Left renal pelvis (tissue), 4 donors: ENCODE measurements at regions not wholly inside any gene's neighbourhood (a gene's known extent, or its start where the extent isn't known, plus 50 kb on each side); places are given as distances from the start of the nearest gene placed in this dataset.
A peak's percentile ranks its signal among the peaks of the same experiment; 100 is the strongest.

ENCODE experiments used
- DNase-seq, 4 donors: peaks; one replicate each; pipeline ENCODE4 v3.0.0-alpha.2; 2013; ENCODE audit warnings: low read depth in 4 of 4, low spot score in 3 of 4

DNA sequence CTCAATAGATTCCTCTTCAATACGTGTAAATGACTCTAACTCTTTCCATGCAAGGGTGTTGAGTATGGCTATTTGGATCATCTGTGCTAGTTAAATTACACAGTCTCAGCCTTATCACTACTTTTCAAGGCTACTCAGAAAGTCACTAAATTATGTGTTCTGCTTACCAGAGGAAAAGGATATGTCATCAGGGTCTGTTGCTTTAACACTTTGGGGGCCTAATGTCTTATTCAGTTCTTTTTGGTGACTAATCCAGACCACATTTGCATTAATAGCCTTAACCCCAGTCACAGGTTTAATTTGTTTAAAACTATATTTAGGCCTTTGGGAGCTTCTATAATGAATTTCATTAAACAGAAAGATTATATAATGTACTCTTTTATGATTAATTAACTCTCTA lies 649.3 kb downstream of the RPS29 start:
- DNase-seq: no peak

DNA sequence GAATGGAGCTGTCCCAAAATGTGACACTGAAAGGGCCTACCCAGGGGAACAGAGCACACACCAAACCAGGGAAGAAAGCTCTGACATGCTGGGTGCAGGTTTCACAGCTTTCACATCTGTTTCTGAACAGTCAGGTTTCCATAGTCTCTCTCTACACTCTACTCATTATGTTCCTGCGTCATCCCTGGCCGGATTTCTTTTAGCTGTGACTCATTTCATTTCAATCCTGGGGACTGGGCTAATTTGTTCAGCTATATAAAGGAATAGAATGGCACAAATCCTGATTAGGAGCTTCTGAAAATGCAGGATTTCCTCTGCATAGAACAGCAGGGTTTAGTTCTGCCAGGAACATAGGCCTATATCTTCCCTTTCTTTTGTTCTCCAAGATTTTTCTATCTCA lies 649.8 kb downstream of the RPS29 start:
- no peak for DNase-seq

DNA sequence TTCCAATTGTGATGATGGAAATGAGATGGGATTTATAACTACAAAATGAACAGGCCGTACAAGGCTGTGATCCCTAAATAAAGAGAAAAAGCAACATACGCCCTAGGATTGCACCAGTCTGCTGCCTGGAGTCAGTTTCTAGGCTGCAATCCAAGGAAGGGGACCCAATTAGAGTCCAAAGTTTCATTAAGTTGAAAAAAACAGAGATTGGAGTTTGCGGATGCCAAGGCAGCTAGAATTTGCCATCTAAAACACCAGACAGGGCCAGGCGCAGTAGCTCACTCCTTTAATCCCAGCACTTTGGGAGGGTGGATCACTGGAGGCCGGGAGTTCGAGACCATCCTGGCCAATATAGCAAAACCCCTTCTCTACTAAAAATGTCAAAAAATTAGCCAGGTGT lies 661.0 kb downstream of the RPS29 start:
- no peak for DNase-seq

DNA sequence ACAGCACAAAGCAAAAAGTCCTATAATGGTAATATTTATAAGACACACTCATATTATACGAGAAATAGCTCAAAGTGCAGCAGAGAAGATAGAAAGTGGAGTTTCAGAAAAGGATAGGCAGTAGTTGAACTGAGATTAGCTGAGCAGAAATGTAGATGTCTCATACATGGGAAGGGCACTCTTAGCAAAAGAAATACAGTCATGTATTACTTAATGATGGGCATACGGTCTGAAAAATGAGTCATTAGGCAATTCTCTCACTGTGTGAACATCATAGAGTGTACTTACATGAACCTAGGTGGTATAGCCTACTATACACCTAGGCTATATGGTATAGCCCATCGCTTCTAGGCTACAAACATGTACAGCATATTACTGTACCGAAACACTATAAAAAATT lies 671.3 kb downstream of the RPS29 start:
- no peak for DNase-seq

DNA sequence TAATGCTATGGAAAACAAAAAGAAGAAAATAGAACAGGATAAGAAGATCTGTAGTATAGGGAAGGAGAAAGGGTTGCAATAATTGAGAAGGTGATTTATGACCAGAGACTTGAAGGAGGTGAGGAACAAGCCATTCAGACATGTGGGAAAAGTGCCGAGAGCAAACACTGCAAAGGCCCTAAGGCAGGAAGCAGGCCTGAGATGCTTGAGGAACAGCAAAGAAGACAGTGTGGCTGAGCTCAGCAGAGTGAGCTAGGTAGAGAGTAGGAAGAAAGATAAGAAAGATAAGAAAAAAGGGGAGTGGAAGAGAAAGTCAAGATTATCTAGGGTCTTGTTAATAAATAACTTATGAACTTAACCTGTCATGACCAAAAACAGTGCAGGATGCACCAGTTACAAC lies 671.8 kb downstream of the RPS29 start:
- no peak for DNase-seq

DNA sequence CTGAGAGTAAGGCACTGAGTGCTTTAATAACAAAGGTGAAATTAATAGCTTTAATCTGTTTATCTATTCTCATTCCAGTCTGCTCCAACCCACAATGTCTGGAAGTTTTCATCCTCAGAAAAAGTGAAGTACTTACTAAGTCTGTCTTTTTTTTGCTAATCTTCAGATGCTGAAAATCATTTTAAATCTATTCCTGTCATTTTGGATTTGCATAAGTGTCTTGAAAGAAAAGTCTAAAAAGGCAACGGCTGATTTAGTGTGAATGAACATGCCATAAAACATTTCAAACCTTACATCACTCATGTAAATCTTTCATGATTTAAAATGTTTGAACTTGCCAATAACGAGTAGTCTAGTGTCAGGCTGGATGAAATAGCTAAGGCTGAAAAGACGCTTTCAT lies 685.6 kb downstream of the RPS29 start:
- no peak for DNase-seq

DNA sequence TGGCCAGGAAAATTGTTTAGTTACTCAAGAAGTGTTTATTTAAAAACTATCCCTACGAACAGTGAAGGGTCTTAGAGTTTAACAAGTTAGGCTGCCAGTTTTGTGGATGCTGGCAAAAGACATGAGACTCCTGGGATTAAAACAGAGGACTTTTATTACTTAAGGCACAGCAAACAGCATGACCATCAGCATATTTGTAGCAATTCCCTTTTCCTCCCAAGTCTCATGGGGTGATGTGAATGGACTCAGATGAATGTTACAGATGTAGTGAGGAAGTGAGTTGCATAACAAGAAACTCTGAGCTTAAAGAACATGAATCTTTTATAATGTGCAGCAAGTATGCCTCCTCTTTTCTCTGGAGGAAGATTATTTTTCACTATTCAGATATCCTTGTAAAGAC lies 695.8 kb downstream of the RPS29 start:
- DNase-seq: no peak

DNA sequence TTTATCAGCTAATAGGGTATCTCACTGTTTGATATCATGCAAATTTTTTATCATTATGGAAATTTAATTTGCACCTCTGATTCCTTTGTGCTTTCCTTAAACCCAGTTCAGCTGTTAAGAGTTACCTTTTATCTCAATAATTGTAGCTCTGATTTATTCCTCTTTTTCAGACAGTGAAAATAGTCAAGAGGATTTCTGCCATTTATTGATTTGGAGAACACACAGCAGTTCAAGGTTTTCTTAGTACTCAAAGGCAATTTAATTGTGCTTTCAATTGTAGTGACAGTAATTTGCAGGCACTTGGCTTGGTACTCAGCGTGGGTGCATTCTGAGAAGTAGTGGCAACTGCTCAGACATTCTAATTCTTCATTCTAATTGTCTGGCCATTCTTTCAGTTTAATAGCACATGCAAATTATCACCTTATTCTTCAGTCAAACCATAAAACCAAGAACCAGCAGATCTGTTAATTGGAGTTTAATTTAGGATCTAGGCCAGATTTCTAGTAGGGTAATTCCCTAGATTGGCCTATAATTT lies 709.3 kb downstream of the RPS29 start:
- DNase-seq: no peak

DNA sequence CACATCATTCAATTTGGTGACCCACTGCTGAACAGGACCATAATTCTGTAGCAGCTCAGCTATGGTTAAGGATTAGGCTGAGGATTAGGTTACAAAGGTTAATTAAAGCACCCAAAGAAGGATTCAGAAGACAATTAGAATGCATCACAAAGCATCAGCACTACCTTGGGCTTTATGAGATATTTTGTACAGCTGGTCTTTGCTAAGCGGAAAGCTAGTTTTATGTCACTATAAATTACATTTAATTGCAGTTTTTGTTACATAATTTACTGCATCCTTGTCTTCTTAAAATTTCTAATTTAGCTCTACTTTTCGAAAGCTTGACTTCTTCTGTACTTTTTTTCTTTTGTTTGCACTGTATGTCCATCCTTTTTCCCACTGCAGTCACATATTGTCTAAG lies 711.5 kb downstream of the RPS29 start:
- peak in 2 of 4 donors; percentile 6 to 19 for DNase-seq

DNA sequence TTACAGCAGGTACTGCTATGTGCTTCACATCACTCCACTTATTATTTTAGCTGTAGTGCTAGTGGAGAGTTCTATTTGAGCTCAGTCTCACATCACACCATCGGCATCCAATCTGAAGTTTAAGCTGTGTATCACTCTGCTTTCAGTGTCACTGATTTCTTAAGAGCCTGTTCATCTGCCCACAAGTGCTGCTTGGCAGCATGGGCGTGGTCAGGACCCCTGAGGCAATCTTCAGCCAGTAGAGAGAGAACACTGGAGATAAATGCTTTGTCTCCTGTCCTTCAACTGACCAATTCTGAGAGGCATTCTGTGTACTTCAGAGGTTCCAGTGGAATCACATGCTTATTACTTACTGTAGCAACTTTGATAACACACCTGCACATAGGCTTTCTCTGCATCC lies 728.8 kb downstream of the RPS29 start:
- no peak for DNase-seq

DNA sequence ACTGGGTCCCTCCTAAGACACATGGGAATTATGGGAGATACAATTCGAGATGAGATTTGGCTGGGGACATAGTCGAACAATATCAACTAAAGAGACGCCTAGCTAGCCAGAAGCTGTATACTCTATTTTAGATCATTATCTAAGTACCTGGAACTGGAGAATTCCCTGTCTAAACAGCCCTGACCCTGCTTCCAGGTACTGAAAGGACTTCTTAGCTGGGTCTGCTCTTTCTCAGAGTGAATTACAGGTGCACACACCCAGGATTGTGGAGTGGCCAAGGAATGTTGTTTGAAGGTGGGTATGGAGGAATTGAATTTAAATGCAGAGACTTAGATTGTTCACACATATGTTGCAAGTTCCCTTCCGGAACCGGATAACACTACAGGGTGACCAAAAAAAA lies 733.0 kb downstream of the RPS29 start:
- no peak for DNase-seq

DNA sequence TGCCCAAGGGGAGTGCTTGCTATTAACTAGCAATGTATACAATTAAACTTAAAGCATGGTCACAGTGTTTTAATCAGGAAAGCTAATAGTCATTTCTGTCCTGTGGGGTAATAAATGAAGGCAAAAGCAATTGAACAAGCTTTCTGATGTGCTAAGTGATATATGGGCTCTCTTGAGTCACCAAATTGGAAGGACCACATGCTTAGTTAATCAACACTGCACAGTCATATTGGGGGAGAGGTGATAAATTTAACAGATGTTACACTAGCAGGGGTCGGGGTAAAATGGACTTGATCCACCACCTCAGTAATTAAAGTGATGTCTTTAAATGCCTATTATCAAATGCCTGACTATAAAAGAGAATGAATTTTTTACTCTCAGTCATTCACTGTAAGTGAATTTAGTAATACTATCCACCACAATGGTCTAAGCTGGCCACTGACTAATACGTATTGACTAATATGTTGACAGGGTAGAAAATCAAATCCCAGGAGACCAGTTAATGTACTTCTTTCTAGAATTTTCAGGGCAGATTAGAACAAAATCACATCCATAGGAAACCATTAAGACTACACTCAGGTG lies 736.3 kb downstream of the RPS29 start:
- no peak for DNase-seq

DNA sequence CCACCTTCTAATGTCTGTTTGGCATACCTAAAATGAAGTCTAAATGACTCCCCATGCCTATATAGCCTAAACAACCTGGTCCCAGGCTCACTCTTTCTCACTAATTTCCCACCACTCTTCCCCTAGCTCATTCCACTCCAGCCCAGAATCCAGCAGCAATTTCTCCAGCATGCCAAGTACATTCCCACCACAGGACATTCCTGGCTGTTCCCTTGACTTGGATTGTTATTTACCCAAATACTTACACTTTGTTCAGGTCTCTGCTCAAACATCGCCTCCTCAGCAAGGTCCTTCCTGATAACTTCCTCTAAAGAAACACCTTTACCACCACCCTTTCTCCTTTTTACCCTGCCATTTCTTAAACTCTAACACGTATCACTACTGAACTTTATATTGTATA lies 743.4 kb downstream of the RPS29 start:
- DNase-seq: no peak

DNA sequence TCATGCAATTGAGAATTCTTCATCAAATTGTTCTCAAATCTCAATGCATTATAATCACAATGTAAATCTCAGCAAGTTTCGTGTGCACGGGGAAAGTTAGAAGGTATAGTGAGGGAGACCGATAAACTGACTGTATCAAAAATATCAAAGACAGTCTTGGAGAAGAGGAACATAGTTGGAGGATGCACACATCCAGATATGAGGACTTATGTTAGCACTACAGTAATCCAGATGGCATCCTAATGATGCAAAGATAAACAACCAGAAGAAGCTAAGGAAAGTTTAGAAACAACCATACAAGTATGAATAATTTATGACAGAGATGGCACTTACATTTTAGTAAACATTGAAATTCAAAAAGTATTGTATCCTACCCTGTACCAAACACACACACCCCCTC lies 760.1 kb downstream of the RPS29 start:
- no peak for DNase-seq

DNA sequence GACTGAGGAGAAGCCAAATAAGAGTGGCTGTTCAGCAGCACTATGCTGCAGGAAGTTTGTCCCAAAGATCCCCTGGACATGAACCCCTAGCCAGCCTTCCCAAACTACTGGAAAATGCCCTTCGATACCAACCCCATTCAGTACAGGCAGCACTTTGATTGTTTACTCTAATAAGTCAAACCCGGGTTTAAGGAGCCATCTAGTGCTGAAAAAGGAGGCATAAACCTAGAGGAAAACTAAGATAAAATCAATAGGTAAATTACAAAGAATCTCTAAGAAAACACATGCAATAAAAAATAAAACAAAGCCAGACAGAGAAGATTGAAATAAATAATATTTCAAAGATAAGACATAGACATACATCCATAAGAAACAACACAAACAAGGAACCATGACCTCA lies 771.6 kb downstream of the RPS29 start:
- no peak for DNase-seq

DNA sequence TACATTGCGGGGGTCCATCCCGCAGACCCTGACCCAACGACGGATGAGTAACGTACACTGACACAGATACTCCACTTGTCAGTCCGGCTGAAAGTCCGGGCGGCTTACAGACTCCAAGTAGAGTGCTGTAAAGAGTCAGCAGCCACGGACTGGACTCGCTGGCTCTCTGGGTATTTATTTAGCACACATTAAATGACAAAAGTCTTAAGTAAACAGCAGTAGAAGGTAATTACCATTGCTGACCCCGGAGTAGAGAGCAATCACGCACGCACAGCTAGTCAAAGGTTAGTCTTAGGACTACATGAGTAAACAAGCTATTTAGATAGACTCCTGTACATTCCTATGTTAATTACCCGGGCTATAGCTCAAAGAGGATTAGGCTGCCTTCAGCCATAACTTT lies 780.9 kb downstream of the RPS29 start:
- no peak for DNase-seq

DNA sequence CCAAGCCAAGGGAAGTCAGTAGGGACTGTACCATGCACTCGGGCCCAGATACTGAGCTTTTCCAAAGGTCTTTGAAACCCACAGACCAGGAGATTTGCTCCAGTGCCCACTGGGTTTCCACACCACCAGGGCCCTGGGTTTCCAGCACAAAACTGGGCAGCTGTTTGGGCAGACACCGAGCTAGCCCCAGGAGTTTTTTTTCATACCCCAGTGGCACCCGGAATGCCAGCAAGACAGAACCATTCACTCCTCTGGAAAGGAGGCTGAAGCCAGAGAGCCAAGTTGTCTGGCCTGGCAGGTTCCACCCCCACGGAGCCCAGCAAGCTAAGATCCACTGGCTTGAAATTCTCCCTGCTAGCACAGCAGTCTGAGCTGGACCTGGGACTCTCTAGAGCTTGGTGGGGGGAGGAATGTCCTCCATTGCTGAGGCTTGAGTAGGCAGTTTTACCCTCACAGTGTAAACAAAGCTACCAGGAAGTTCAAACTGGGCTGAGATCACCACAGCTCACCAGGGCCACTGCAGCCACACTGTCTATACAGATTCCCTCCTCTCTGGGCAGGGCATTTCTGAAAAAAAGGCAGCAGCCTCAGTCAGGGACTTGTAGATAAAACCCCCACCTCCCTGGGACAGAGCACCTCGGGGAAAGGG lies 793.7 kb downstream of the RPS29 start:
- no peak for DNase-seq

DNA sequence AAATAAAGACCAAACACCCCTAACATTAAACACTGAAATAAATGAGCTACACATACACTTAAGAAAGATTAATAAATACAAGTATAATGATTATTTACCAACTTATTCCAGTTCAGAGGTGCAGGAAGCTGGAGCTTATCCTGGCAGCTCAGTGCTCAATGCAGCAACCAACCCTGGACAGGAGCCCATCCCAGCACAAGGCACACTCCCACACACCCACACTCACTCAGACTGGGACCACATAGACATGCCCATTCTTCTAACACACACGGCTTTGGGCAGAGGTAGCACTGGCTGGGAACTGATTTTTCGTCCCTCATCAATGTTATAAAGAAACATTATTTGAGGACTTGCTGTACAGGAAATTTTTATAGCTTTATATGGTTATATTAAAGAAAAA lies 797.4 kb downstream of the RPS29 start:
- DNase-seq: no peak

DNA sequence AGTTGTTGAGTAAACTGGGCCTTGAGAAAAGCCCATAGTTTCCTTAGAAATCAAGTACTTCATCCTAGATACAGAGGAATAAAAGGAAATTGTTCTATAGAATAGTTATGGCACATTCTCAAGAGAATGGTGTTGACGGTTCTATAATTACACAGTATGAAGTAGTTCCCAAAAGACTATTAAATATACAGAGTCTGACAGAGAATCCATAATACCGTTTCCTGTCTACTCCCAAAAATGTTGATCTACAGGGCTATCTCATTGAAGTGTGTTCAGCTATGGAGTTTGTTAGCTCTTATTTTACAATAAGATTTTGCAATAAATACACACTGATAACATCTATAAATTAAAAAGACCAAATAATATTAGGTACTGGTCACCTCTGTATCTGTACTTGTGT lies 799.7 kb downstream of the RPS29 start:
- no peak for DNase-seq

DNA sequence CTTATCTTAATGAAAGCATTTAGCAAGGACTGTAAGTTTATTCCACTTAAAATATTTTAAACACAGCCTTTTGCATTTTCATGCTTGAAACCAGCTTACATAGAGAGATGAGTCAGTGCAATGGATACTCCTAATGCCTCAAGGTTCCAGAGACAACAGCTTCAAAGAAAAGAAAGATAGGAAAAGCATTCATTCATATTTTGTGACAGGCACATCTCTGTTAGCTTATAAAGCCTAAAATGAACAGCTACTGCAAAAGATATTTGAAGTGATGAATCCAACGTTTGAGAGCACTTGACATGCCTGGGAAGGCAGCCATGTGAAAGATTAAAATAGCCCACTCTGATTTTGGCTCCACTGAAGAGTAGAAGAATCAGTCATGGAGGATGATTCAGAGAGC lies 814.5 kb downstream of the RPS29 start:
- DNase-seq: no peak

DNA sequence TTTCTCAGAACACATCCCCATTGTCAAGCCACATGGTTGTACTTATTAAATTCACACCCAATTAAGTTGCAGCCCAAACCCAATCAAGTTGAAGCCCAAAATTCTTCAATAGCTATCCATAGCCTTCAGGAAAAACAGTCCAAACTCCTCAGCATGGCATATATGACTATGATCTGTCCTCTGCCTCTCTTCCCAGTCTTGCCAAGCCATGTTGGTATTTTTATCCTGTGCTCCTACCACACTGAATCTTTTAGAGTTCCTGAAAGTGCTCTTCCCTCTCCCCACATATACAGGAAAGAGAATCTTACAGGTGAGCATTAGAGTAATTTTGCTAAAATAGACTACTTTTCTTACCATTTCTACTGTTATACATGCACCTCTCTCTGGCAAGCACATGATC lies 834.9 kb downstream of the RPS29 start:
- DNase-seq: no peak

DNA sequence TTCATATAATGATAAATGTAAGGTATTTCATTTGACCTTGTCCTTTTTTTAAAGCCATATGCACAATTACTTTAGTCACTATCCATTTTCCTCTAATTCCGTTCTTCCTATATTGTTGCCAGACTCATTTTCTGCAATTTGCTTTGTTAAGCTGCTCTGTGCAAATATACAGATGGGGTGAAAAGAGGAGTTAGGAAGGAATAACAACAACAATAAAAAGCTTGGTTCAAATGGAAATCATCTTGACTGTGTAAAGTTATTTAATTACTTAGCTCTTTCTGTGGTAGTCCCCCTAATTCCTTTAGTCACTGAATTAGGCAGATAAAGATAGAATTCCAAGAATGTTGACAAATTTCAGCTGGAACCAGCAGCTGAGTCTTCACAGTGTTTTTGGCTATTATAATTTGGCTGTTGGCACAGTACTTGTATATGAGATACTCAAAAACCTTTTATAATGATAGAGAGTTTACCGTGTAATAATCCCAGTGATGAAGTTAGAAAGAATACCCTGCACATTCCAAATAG lies 838.0 kb downstream of the RPS29 start:
- no peak for DNase-seq
